Tibial nerve (tissue), 4 donors: ENCODE measurements at regions not wholly inside any gene's neighbourhood (a gene's known extent, or its start where the extent isn't known, plus 50 kb on each side); places are given as distances from the start of the nearest gene placed in this dataset.

Experiments used
- CTCF ChIP-seq, 5 experiments: fragments of 200-600 bp in 3 of 5; fragments of 450-650 bp in 2 of 5; sonication (generic) in 3 of 5; IDR thresholded peaks; one replicate each; pipeline ENCODE4 v1.5.1; 2016 to 2019; ENCODE audit warnings: antibody characterized with exemption in 5 of 5, mild to moderate bottlenecking in 3 of 5, moderate library complexity in 2 of 5
- EP300 ChIP-seq, 2 donors: sonication (generic); formaldehyde crosslinking; IDR thresholded peaks; one replicate each; pipeline ENCODE4 v1.6.1; 2017; ENCODE audit warnings: antibody characterized with exemption in 2 of 2, mild to moderate bottlenecking in 1 of 2
- POLR2A ChIP-seq, 2 donors: fragments of 450-650 bp; IDR thresholded peaks; one replicate each; pipeline ENCODE4 v1.6.1; 2017; ENCODE audit warnings: antibody characterized with exemption in 2 of 2, mild to moderate bottlenecking in 2 of 2, moderate library complexity in 2 of 2

GRCh38 chr2:146540271-146540932 lies 1304.4 kb upstream of the ACVR2A start:
- TF ChIP-seq CTCF (IDR thresholded peaks at IDR 0.05) (no peak), POLR2A (IDR thresholded peaks at IDR 0.05) (no peak), EP300 (IDR thresholded peaks at IDR 0.05) (no peak)
